ENCODE measurements at regions not wholly inside any gene's neighbourhood (a gene's known extent, or its start where the extent isn't known, plus 50 kb on each side); places are given as distances from the start of the nearest gene placed in this dataset.

DNA sequence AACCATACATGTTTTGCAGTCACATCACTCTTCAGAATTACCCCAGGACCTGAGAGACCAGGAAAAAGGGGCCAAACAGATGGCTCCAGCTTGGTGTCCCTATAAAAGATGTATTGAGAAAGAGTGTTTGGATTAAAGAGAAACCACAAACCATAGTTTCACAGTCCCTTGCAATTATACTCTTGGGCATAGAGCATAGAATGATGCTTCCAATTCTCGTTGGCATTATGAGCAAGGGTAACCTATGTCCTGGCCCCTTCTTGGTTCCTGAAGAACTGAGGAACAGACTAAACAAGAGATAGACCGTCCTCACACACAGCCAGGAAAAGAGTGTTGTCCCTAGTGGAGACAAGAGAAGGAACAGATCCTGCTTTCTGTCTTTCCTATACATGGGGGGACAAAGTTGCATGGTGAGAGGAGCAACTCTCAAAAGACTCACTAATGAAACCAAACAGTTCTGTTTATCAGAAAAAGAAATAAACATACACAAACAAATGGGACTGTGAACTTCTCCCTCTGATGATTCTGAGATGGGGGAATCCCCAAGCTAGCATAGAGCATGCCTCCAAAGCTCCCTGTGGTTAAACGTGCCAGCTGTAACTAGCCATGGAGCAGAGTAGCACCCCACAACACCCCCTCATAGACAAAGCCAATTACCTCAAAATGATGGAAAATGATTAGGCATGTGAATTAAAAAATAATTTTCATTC lies 908.6 kb downstream of the NTRK3 start:
- no peaks in the 10 kb centered on the region for H3K36me3 Mint-ChIP-seq (ENCODE audit: insufficient read depth, unreplicated experiment)
- DNase-seq (ENCODE audit: unreplicated experiment) = no peak
- no peaks in the 10 kb centered on the region for H3K9me3 Mint-ChIP-seq (ENCODE audit: unreplicated experiment)
- TF ChIP-seq, protein P1, sequence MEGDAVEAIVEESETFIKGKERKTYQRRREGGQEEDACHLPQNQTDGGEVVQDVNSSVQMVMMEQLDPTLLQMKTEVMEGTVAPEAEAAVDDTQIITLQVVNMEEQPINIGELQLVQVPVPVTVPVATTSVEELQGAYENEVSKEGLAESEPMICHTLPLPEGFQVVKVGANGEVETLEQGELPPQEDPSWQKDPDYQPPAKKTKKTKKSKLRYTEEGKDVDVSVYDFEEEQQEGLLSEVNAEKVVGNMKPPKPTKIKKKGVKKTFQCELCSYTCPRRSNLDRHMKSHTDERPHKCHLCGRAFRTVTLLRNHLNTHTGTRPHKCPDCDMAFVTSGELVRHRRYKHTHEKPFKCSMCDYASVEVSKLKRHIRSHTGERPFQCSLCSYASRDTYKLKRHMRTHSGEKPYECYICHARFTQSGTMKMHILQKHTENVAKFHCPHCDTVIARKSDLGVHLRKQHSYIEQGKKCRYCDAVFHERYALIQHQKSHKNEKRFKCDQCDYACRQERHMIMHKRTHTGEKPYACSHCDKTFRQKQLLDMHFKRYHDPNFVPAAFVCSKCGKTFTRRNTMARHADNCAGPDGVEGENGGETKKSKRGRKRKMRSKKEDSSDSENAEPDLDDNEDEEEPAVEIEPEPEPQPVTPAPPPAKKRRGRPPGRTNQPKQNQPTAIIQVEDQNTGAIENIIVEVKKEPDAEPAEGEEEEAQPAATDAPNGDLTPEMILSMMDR (IDR thresholded peaks at IDR 0.05; ENCODE audit: unreplicated experiment) = no peak
- H3K27me3 Mint-ChIP-seq (ENCODE audit: insufficient read depth, unreplicated experiment) = no peaks in the 10 kb centered on the region
- ChIA-PET POLR2A (no interaction called here), CTCF (no interaction called here)
- intact Hi-C loops (cut with micrococcal nuclease) = no loop called here
- BruUV-seq (replicated peaks) = no TSS peak
- no peak overlapping the region for H3K27ac Mint-ChIP-seq (ENCODE audit: low read depth, unreplicated experiment)
- H3K4me3 Mint-ChIP-seq (ENCODE audit: unreplicated experiment) = no peak overlapping the region
- no peaks in the 10 kb centered on the region for H3K4me1 Mint-ChIP-seq (ENCODE audit: insufficient read depth, unreplicated experiment)

DNA sequence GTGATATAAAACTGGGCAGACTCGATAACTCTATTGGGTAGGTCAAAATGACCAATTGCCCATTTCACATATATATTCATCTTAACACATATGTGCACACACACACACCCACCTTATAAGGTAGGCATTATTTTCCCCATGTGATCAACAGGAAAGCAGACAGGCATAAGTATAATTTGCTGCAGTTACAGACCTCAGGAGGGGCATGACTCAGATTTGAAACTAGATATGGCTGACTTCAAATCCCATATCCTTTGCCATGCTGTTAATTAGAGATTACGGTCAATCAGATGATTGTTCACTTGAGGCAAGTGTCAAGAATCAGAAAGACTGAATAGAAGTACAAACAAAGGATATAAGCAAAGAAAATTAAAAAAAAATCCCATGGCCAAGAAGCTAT lies 910.6 kb downstream of the NTRK3 start:
- Mint-ChIP-seq H3K27me3 (ENCODE audit: insufficient read depth, unreplicated experiment) (no peaks in the 10 kb centered on the region), H3K36me3 (ENCODE audit: insufficient read depth, unreplicated experiment) (no peaks in the 10 kb centered on the region), H3K27ac (ENCODE audit: low read depth, unreplicated experiment) (no peak overlapping the region), H3K4me1 (ENCODE audit: insufficient read depth, unreplicated experiment) (no peaks in the 10 kb centered on the region), H3K9me3 (ENCODE audit: unreplicated experiment) (no peaks in the 10 kb centered on the region), H3K4me3 (ENCODE audit: unreplicated experiment) (no peak overlapping the region)
- ChIA-PET POLR2A (interaction anchor here (0.7 to 1.2 kb wide), 2 partner anchors 9 to 70 kb away, joined by 3 read pairs; no protein-coding TSS in a partner anchor), CTCF (no interaction called here)
- BruUV-seq (replicated peaks) = no TSS peak
- intact Hi-C loops (cut with micrococcal nuclease) = no loop called here
- TF ChIP-seq, protein P1 (IDR thresholded peaks at IDR 0.05; ENCODE audit: unreplicated experiment) = no peak
- no peak for DNase-seq (ENCODE audit: unreplicated experiment)

DNA sequence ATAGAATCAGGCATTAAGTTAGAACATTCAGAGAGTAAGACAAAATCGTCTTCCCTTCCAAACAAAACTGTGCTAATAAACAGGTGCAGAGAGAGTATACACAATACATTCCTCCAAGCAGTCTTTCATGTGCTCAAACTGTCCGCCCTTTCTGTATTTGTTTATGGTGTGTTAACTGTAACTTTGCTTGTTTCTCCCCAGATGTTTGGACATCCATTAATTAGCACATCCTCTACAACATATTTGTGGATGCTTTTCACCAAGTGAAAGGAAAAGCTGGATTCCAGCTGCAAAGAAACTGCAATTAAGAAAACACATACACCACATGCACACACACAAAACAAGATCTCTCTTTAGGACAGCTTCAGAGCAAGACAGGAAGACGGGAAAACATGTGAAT lies 912.6 kb downstream of the NTRK3 start:
- Mint-ChIP-seq H3K27ac (ENCODE audit: low read depth, unreplicated experiment) (no peak overlapping the region), H3K4me3 (ENCODE audit: unreplicated experiment) (no peak overlapping the region), H3K9me3 (ENCODE audit: unreplicated experiment) (no peaks in the 10 kb centered on the region), H3K36me3 (ENCODE audit: insufficient read depth, unreplicated experiment) (no peaks in the 10 kb centered on the region), H3K27me3 (ENCODE audit: insufficient read depth, unreplicated experiment) (no peaks in the 10 kb centered on the region), H3K4me1 (ENCODE audit: insufficient read depth, unreplicated experiment) (no peaks in the 10 kb centered on the region)
- TF ChIP-seq, protein P1 (IDR thresholded peaks at IDR 0.05; ENCODE audit: unreplicated experiment) = no peak
- intact Hi-C loops (cut with micrococcal nuclease) = no loop called here
- CTCF ChIA-PET = interaction anchor here (1.1 kb wide), 1 partner anchor 20 kb away, joined by 3 read pairs; no protein-coding TSS in a partner anchor
- POLR2A ChIA-PET = interaction anchor here (0.7 kb wide), 1 partner anchor 11 kb away, joined by 4 read pairs; no protein-coding TSS in a partner anchor
- no peak for DNase-seq (ENCODE audit: unreplicated experiment)
- no TSS peak for BruUV-seq (replicated peaks)

DNA sequence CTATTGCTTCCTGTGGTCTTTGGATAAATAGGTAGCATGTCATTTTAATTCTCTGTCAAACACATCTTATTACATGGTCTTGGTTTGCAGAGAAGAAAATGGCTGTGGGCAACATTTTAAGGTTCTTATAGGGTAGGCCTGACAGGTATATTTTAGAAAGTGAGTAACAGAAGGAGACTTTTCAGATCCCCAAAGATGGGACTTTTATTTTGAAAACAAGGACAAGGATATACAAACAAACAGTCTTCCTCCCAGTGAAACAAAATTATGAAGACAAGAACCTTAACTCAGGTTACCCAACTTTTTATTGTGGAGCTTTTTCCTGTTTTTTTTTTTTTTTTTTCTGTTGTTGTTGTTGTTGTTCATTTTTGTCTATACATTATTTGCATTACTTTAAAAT lies 916.2 kb downstream of the NTRK3 start:
- no TSS peak for BruUV-seq (replicated peaks)
- TF ChIP-seq, protein P1 (IDR thresholded peaks at IDR 0.05; ENCODE audit: unreplicated experiment) = no peak
- Mint-ChIP-seq H3K27ac (ENCODE audit: low read depth, unreplicated experiment) (no peak overlapping the region), H3K27me3 (ENCODE audit: insufficient read depth, unreplicated experiment) (no peaks in the 10 kb centered on the region), H3K4me1 (ENCODE audit: insufficient read depth, unreplicated experiment) (no peaks in the 10 kb centered on the region), H3K36me3 (ENCODE audit: insufficient read depth, unreplicated experiment) (no peaks in the 10 kb centered on the region), H3K4me3 (ENCODE audit: unreplicated experiment) (no peak overlapping the region), H3K9me3 (ENCODE audit: unreplicated experiment) (no peaks in the 10 kb centered on the region)
- intact Hi-C loops (cut with micrococcal nuclease) = no loop called here
- ChIA-PET CTCF (interaction anchor here (0.6 kb wide), 1 partner anchor 644 kb away, joined by 3 read pairs; no protein-coding TSS in a partner anchor), POLR2A (no interaction called here)
- DNase-seq (ENCODE audit: unreplicated experiment) = no peak

Measured in MCF 10A (cell line).